ENCODE measurements at regions not wholly inside any gene's neighbourhood (a gene's known extent, or its start where the extent isn't known, plus 50 kb on each side); places are given as distances from the start of the nearest gene placed in this dataset.

GRCh38 chr12:27865421-27865820, 85.4 kb upstream of the MANSC4 start:
- Histone ChIP-seq H3K4me3 (no peak overlapping the region), H3K9ac (ENCODE audit: insufficient read depth in 1 of 2, low read length in 2 of 2) (no peak overlapping the region), H3K36me3 (ENCODE audit: control insufficient read depth in 4 of 4, insufficient read depth in 4 of 4, low read length in 4 of 4) (no peaks in the 10 kb centered on the region), H3K27ac (ENCODE audit: low read depth in 1 of 2, low read length in 1 of 2) (no peak overlapping the region), H3K9me3 (ENCODE audit: control insufficient read depth in 4 of 4, insufficient read depth in 3 of 4, low read length in 3 of 4) (no peaks in the 10 kb centered on the region), H3K27me3 (ENCODE audit: control insufficient read depth in 3 of 3, insufficient read depth in 3 of 3, low read length in 2 of 3) (no peaks in the 10 kb centered on the region), H3K4me1 (ENCODE audit: control insufficient read depth in 5 of 5, insufficient read depth in 5 of 5, low read length in 5 of 5) (peaks cover 0 to 11% (median 0%) of the 10 kb centered on the region in 5 donors)
- ATAC-seq (ENCODE audit: insufficient read depth, low FRiP score) (no peak), DNase-seq (no peak)
- 71 to 90% methylated on average over 3 of the region's 3 CpGs for WGBS, 2 donors
- no peak for TF ChIP-seq CTCF (IDR thresholded peaks at IDR 0.05; ENCODE audit: control extremely low read depth, extremely low read depth)

- Histone ChIP-seq H3K9ac (ENCODE audit: insufficient read depth in 1 of 2, low read length in 2 of 2) (no peak overlapping the region), H3K4me3 (no peak overlapping the region), H3K9me3 (ENCODE audit: control insufficient read depth in 4 of 4, insufficient read depth in 3 of 4, low read length in 3 of 4) (no peaks in the 10 kb centered on the region), H3K4me1 (ENCODE audit: control insufficient read depth in 5 of 5, insufficient read depth in 5 of 5, low read length in 5 of 5) (peaks cover 0 to 11% (median 0%) of the 10 kb centered on the region in 5 donors), H3K27me3 (ENCODE audit: control insufficient read depth in 3 of 3, insufficient read depth in 3 of 3, low read length in 2 of 3) (no peaks in the 10 kb centered on the region), H3K36me3 (ENCODE audit: control insufficient read depth in 4 of 4, insufficient read depth in 4 of 4, low read length in 4 of 4) (no peaks in the 10 kb centered on the region), H3K27ac (ENCODE audit: low read depth in 1 of 2, low read length in 1 of 2) (no peak overlapping the region)
- WGBS, 2 donors, result 91 to 97% methylated on average over 2 of the region's 2 CpGs
- no peak for TF ChIP-seq CTCF (IDR thresholded peaks at IDR 0.05; ENCODE audit: control extremely low read depth, extremely low read depth)
- DNase-seq (no peak), ATAC-seq (ENCODE audit: insufficient read depth, low FRiP score) (no peak)
Observed at GRCh38 chr12:27864521-27864920, 84.5 kb upstream of the MANSC4 start.

GRCh38 chr12:27863839-27864238, 83.8 kb upstream of the MANSC4 start:
- TF ChIP-seq CTCF (IDR thresholded peaks at IDR 0.05; ENCODE audit: control extremely low read depth, extremely low read depth), result no peak
- Histone ChIP-seq H3K9ac (ENCODE audit: insufficient read depth in 1 of 2, low read length in 2 of 2) (no peak overlapping the region), H3K4me3 (no peak overlapping the region), H3K4me1 (ENCODE audit: control insufficient read depth in 5 of 5, insufficient read depth in 5 of 5, low read length in 5 of 5) (peaks cover 0 to 11% (median 0%) of the 10 kb centered on the region in 5 donors), H3K36me3 (ENCODE audit: control insufficient read depth in 4 of 4, insufficient read depth in 4 of 4, low read length in 4 of 4) (no peaks in the 10 kb centered on the region), H3K27ac (ENCODE audit: low read depth in 1 of 2, low read length in 1 of 2) (no peak overlapping the region), H3K9me3 (ENCODE audit: control insufficient read depth in 4 of 4, insufficient read depth in 3 of 4, low read length in 3 of 4) (no peaks in the 10 kb centered on the region), H3K27me3 (ENCODE audit: control insufficient read depth in 3 of 3, insufficient read depth in 3 of 3, low read length in 2 of 3) (no peaks in the 10 kb centered on the region)
- DNase-seq (no peak), ATAC-seq (ENCODE audit: insufficient read depth, low FRiP score) (no peak)
- 93 to 94% methylated on average over 6 of the region's 6 CpGs for WGBS, 2 donors
